ENCODE measurements at regions not wholly inside any gene's neighbourhood (a gene's known extent, or its start where the extent isn't known, plus 50 kb on each side); places are given as distances from the start of the nearest gene placed in this dataset.
"Not testable (repeated sequence)": the region's sequence is repeated elsewhere in the genome, so short reads cannot be mapped to it uniquely, and the experiment has no call there.

GRCh38 chr1:219414250-219414649, 198.7 kb downstream of the ZC3H11B start:
- H3K4me3 ChIP-seq: no peak overlapping the region
- Mint-ChIP-seq H3K27ac (no peak overlapping the region), H3K4me1 (no peaks in the 10 kb centered on the region), H3K4me3 (no peak overlapping the region), H3K36me3 (no peaks in the 10 kb centered on the region), H3K27me3 (ENCODE audit: insufficient read depth, low read depth) (peaks cover 3% of the 10 kb centered on the region), H3K9me3 (no peaks in the 10 kb centered on the region)
- no peaks in the 10 kb centered on the region for H3K79me2 ChIP-seq (ENCODE audit: low read depth)
- no peak overlapping the region for H3K9ac ChIP-seq
- H3F3A ChIP-seq (ENCODE audit: low read depth): no peaks in the 10 kb centered on the region
- no peaks in the 10 kb centered on the region for H3K4me1 ChIP-seq
- no peak overlapping the region for H3K27ac ChIP-seq
- DNase-seq (ENCODE audit: low spot score): no peak
- no peak overlapping the region for H3K4me2 ChIP-seq
- H3K36me3 ChIP-seq: no peaks in the 10 kb centered on the region
- no peaks in the 10 kb centered on the region for H4K20me1 ChIP-seq (ENCODE audit: low read depth)
- no peak overlapping the region for H2AFZ ChIP-seq (replicated peaks)
- H3K27me3 ChIP-seq: no peaks in the 10 kb centered on the region
- H3K9me3 ChIP-seq (ENCODE audit: low read depth): no peaks in the 10 kb centered on the region
- TF ChIP-seq EZH2 (IDR thresholded peaks at IDR 0.05) (no peak), CTCF (IDR thresholded peaks at IDR 0.05) (no peak), EZH2phosphoT487 (IDR thresholded peaks at IDR 0.05) (no peak)

- Histone ChIP-seq H3K36me3 (no peaks in the 10 kb centered on the region), H3K9ac (no peak overlapping the region), H2AFZ (replicated peaks) (no peak overlapping the region), H3F3A (ENCODE audit: low read depth) (no peaks in the 10 kb centered on the region), H3K4me2 (no peak overlapping the region), H3K27me3 (no peaks in the 10 kb centered on the region), H3K4me1 (no peaks in the 10 kb centered on the region), H4K20me1 (ENCODE audit: low read depth) (no peaks in the 10 kb centered on the region), H3K4me3 (no peak overlapping the region), H3K9me3 (ENCODE audit: low read depth) (no peaks in the 10 kb centered on the region), H3K27ac (no peak overlapping the region), H3K79me2 (ENCODE audit: low read depth) (no peaks in the 10 kb centered on the region)
- Mint-ChIP-seq H3K9me3 (no peaks in the 10 kb centered on the region), H3K36me3 (no peaks in the 10 kb centered on the region), H3K27me3 (ENCODE audit: insufficient read depth, low read depth) (peaks cover 3% of the 10 kb centered on the region), H3K4me3 (no peak overlapping the region), H3K27ac (no peak overlapping the region), H3K4me1 (no peaks in the 10 kb centered on the region)
- TF ChIP-seq CTCF (IDR thresholded peaks at IDR 0.05) (no peak), EZH2 (IDR thresholded peaks at IDR 0.05) (no peak)
- DNase-seq (ENCODE audit: low spot score): no peak
Measured at GRCh38 chr1:219413536-219413935, 199.4 kb downstream of the ZC3H11B start.

- Histone ChIP-seq H3K27ac (no peak overlapping the region), H3K4me3 (no peak overlapping the region), H4K20me1 (ENCODE audit: low read depth) (no peaks in the 10 kb centered on the region), H3K79me2 (ENCODE audit: low read depth) (no peaks in the 10 kb centered on the region), H3K27me3 (no peaks in the 10 kb centered on the region), H2AFZ (replicated peaks) (no peak overlapping the region), H3F3A (ENCODE audit: low read depth) (no peaks in the 10 kb centered on the region), H3K9me3 (ENCODE audit: low read depth) (no peaks in the 10 kb centered on the region), H3K4me2 (no peak overlapping the region), H3K4me1 (no peaks in the 10 kb centered on the region), H3K36me3 (no peaks in the 10 kb centered on the region), H3K9ac (no peak overlapping the region)
- no peak for DNase-seq (ENCODE audit: low spot score)
- Mint-ChIP-seq H3K27ac (no peak overlapping the region), H3K27me3 (ENCODE audit: insufficient read depth, low read depth) (peaks cover 3% of the 10 kb centered on the region), H3K4me3 (no peak overlapping the region), H3K4me1 (no peaks in the 10 kb centered on the region), H3K9me3 (no peaks in the 10 kb centered on the region), H3K36me3 (no peaks in the 10 kb centered on the region)
- TF ChIP-seq EZH2phosphoT487 (IDR thresholded peaks at IDR 0.05) (no peak), CTCF (IDR thresholded peaks at IDR 0.05) (no peak), EZH2 (IDR thresholded peaks at IDR 0.05) (no peak)
Measured at GRCh38 chr1:219412772-219413171, 200.1 kb downstream of the ZC3H11B start.

GRCh38 chr1:219410721-219411120, 202.2 kb downstream of the ZC3H11B start:
- H3K4me1 Mint-ChIP-seq; H3K36me3 Mint-ChIP-seq; H3F3A ChIP-seq (ENCODE audit: low read depth); H3K27ac ChIP-seq; H3K36me3 ChIP-seq; H3K27me3 Mint-ChIP-seq (ENCODE audit: insufficient read depth, low read depth); H3K4me3 Mint-ChIP-seq; H2AFZ ChIP-seq (replicated peaks); H3K79me2 ChIP-seq (ENCODE audit: low read depth); H3K9me3 ChIP-seq (ENCODE audit: low read depth); H3K4me2 ChIP-seq; H3K9me3 Mint-ChIP-seq; H3K27ac Mint-ChIP-seq; H3K9ac ChIP-seq; H3K27me3 ChIP-seq; DNase-seq (ENCODE audit: low spot score); H3K4me1 ChIP-seq; H4K20me1 ChIP-seq (ENCODE audit: low read depth); H3K4me3 ChIP-seq: not testable (repeated sequence)

Measured in neural progenitor cell (in vitro differentiated cells).